DOHH2 (cell line): ENCODE measurements at regions not wholly inside any gene's neighbourhood (a gene's known extent, or its start where the extent isn't known, plus 50 kb on each side); places are given as distances from the start of the nearest gene placed in this dataset.

Experiments
- H3F3A ChIP-seq: fragments of 200-600 bp; sonication (generic), shearing (Covaris generic); 2 replicates; pipeline ENCODE4 v1.6.0; 2016; ENCODE audit warnings: antibody characterized with exemption, mild to moderate bottlenecking; ENCODE audit not compliant: control insufficient read depth, insufficient read depth
- H3K27ac ChIP-seq: fragments of 200-600 bp; sonication (generic); 2 replicates; pipeline ENCODE4 v1.5.1; 2014; ENCODE audit warnings: low read depth, mild to moderate bottlenecking, low read length, moderate library complexity
- H3K27me3 ChIP-seq: fragments of 200-600 bp; sonication (generic); 2 replicates; pipeline ENCODE4 v1.6.1; 2014; ENCODE audit warnings: mild to moderate bottlenecking, low read length, mixed read lengths; ENCODE audit not compliant: control insufficient read depth
- H3K36me3 ChIP-seq: fragments of 200-600 bp; sonication (generic); 2 replicates; pipeline ENCODE4 v1.6.1; 2014; ENCODE audit warnings: mild to moderate bottlenecking, low read length, moderate library complexity, mixed read lengths; ENCODE audit not compliant: control insufficient read depth
- H3K4me1 ChIP-seq: fragments of 200-600 bp; sonication (generic); 2 replicates; pipeline ENCODE4 v1.6.1; 2014; ENCODE audit warnings: mild to moderate bottlenecking, low read length, mixed read lengths; ENCODE audit not compliant: control insufficient read depth
- H3K4me2 ChIP-seq: fragments of 200-600 bp; sonication (generic); 2 replicates; pipeline ENCODE4 v1.6.0; 2014; ENCODE audit warnings: mild to moderate bottlenecking, low read length, moderate library complexity
- H3K4me3 ChIP-seq: fragments of 200-600 bp; sonication (generic); 2 replicates; pipeline ENCODE4 v1.5.1; 2014; ENCODE audit warnings: mild to moderate bottlenecking, low read length, mixed read lengths
- H3K79me2 ChIP-seq: fragments of 200-600 bp; sonication (generic); 2 replicates; pipeline ENCODE4 v1.6.1; 2014; ENCODE audit warnings: mild to moderate bottlenecking, low read length, mixed read lengths; ENCODE audit not compliant: control insufficient read depth
- H3K9me2 ChIP-seq: fragments of 200-600 bp; sonication (generic); replicated peaks from 2 replicates; pipeline ENCODE4 v1.6.1; 2014; ENCODE audit warnings: mild to moderate bottlenecking, low read length, mixed read lengths; ENCODE audit not compliant: control insufficient read depth
- H3K9me3 ChIP-seq: fragments of 200-600 bp; sonication (generic); 2 replicates; pipeline ENCODE4 v1.6.1; 2014; ENCODE audit warnings: antibody characterized with exemption, low read length, mixed read lengths; ENCODE audit not compliant: control insufficient read depth, insufficient read depth
- H4K20me1 ChIP-seq: fragments of 200-600 bp; sonication (generic); 2 replicates; pipeline ENCODE4 v1.6.0; 2014; ENCODE audit warnings: low read depth, mild to moderate bottlenecking, antibody characterized with exemption, low read length, moderate library complexity; ENCODE audit not compliant: control insufficient read depth, insufficient read depth
- EZH2phosphoT487 ChIP-seq: fragments of 200-600 bp; sonication (generic); IDR thresholded peaks from 2 replicates; pipeline ENCODE4 v1.6.1; 2017; ENCODE audit warnings: borderline replicate concordance, mild to moderate bottlenecking, antibody characterized with exemption, low read length, moderate library complexity, mixed read lengths
- TF ChIP-seq, protein P1 (sequence below): fragments of 200-600 bp; sonication (generic); IDR thresholded peaks from one replicate; pipeline ENCODE4 v1.5.1; 2014; ENCODE audit warnings: antibody characterized with exemption, mild to moderate bottlenecking, low read depth, low read length; ENCODE audit not compliant: poor library complexity, severe bottlenecking

DNA sequence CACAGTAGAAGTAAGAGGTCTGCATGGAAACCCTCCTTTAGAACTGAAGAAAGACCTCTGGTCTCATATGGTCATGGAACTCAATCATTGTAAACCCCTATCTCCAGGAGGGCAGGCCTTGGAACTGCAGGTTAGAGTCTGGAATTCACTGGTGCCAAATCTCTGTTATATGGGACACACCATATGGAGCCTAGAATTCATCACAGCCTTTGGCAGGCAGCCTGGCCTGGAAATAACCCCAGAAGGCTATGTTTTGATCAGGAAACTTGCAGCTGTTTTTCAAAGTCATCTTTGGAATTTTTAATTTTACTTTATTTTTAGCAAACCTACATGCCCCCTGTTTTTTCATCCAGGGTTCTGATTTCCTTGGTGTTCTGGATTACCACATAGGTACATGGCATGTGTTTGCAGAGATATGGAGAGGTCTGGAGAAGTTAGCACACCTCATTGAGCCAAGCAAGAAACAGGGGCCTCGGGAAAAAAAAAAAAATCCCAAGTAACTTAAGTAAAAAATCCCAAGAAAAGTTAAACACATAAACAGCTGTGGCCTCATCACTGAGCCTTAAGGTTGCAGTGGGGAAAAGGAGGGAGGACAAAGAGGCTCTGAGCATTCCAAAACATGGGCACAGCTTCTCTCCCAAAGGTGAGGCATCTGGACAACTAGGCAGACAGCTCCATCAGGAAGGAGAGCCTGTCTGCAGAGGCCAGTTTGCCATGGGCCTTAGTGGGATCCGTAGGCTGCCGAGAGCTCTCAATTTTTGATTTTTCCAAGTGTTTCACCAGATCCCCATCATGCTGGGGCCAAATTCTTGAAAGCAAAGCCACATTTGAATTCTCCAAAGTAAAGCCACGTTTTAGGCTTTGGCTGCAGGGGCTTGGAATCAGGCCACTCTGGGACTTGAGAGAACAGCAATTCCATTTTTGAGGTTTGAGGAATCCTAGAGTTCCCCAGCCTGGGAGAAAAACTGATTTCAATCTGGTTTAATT lies 339.6 kb upstream of the TBX3 start:
- H3K4me3 ChIP-seq, result no peak overlapping the region
- H3K4me1 ChIP-seq, result no peaks in the 10 kb centered on the region
- H3K79me2 ChIP-seq, result no peaks in the 10 kb centered on the region
- no peaks in the 10 kb centered on the region for H3K9me3 ChIP-seq
- no peaks in the 10 kb centered on the region for H3F3A ChIP-seq
- no peaks in the 10 kb centered on the region for H3K9me2 ChIP-seq
- H4K20me1 ChIP-seq, result no peaks in the 10 kb centered on the region
- no peak overlapping the region for H3K4me2 ChIP-seq
- no peak for TF ChIP-seq EZH2phosphoT487
- TF ChIP-seq, protein P1, sequence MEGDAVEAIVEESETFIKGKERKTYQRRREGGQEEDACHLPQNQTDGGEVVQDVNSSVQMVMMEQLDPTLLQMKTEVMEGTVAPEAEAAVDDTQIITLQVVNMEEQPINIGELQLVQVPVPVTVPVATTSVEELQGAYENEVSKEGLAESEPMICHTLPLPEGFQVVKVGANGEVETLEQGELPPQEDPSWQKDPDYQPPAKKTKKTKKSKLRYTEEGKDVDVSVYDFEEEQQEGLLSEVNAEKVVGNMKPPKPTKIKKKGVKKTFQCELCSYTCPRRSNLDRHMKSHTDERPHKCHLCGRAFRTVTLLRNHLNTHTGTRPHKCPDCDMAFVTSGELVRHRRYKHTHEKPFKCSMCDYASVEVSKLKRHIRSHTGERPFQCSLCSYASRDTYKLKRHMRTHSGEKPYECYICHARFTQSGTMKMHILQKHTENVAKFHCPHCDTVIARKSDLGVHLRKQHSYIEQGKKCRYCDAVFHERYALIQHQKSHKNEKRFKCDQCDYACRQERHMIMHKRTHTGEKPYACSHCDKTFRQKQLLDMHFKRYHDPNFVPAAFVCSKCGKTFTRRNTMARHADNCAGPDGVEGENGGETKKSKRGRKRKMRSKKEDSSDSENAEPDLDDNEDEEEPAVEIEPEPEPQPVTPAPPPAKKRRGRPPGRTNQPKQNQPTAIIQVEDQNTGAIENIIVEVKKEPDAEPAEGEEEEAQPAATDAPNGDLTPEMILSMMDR, result no peak
- H3K36me3 ChIP-seq, result no peaks in the 10 kb centered on the region
- H3K27ac ChIP-seq, result no peak overlapping the region
- no peaks in the 10 kb centered on the region for H3K27me3 ChIP-seq

DNA sequence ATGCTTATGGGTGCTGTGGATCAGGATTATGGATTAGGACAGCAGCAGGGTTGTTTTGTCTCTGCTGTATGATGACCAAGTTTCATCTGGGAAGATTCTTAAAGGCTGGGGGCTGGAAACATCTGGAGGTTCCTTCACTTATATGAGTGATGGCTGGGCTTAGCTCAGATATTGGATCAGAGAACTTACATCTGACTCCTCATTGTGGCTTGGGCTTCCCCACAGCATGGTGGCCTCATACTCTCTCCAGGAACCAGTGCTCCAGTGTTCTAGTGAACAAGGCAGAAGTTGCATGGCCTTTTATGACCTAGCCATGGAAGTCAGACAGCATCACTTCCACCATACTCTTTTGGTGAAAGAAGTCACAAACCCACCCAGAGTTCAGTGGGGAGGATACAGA lies 336.1 kb upstream of the TBX3 start:
- Histone ChIP-seq H3K9me3 (no peaks in the 10 kb centered on the region), H3K4me2 (no peak overlapping the region), H3K36me3 (no peaks in the 10 kb centered on the region), H3K79me2 (no peaks in the 10 kb centered on the region), H3K9me2 (no peaks in the 10 kb centered on the region), H3K4me1 (no peaks in the 10 kb centered on the region), H4K20me1 (no peaks in the 10 kb centered on the region), H3F3A (no peaks in the 10 kb centered on the region), H3K27me3 (no peaks in the 10 kb centered on the region), H3K4me3 (no peak overlapping the region), H3K27ac (no peak overlapping the region)
- TF ChIP-seq, protein P1, result no peak
- TF ChIP-seq EZH2phosphoT487, result no peak

DNA sequence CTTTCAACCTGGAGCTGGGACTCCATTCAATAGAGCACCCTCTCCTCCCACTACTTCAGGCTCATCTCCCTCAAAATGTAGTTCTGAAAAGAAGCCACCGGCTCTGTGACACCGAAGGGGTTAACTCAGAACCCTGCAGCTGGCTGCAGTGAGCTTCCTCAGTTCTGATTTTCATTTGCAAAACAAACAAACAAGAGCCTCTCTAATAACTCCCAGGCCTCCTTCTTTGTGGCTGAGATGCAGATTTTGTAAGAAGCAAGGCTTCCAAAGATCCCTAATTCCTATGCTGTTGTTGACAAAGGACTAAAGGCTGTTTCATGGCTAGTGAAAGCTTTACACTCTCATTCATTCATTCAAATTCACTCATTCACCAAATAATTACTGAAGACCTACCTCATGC lies 333.4 kb upstream of the TBX3 start:
- no peaks in the 10 kb centered on the region for H3K9me2 ChIP-seq
- no peaks in the 10 kb centered on the region for H3K9me3 ChIP-seq
- no peaks in the 10 kb centered on the region for H3F3A ChIP-seq
- no peak overlapping the region for H3K27ac ChIP-seq
- H3K36me3 ChIP-seq, result no peaks in the 10 kb centered on the region
- TF ChIP-seq, protein P1, result no peak
- TF ChIP-seq EZH2phosphoT487, result no peak
- no peaks in the 10 kb centered on the region for H3K4me1 ChIP-seq
- H3K4me3 ChIP-seq, result no peak overlapping the region
- no peaks in the 10 kb centered on the region for H4K20me1 ChIP-seq
- H3K79me2 ChIP-seq, result no peaks in the 10 kb centered on the region
- no peak overlapping the region for H3K4me2 ChIP-seq
- no peaks in the 10 kb centered on the region for H3K27me3 ChIP-seq
